ENCODE measurements at regions not wholly inside any gene's neighbourhood (a gene's known extent, or its start where the extent isn't known, plus 50 kb on each side); places are given as distances from the start of the nearest gene placed in this dataset.

DNA sequence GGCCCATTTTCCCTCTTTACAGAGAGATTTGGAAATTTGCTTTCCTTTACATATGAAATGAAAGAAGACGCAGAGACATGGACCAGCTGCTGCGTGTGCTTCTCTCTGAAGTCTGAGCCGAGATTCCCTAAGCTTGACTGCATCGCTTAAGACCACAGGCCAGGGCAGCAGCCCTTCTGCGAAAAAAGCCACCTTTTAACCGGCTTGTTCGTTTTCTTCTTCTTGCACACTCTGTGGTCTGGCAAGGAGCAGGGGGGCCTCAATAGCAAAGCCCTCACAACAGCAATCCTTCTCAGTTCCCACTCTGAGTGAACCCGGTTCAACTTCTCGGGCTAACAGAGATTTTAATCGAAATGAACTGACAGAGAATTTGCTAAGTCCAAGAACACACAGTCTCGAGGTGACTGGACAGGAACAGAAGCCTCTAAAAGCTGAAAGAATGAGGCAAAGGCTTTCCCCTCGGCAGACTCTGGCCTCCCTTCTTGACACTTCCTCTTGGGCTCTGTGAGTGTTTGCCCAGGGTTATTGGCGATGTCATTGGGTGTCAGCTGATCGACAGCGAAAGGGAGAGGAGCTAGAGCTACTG is 512.9 kb upstream of the KLF4 start:
- TF ChIP-seq ZNF549 (CRISPR knock-in tag; IDR thresholded peaks at IDR 0.05): no peak
- no peak for TF ChIP-seq SIX4 (CRISPR knock-in tag; IDR thresholded peaks at IDR 0.05)

All from HepG2 (cell line).